HL-60 (cell line): ENCODE measurements at regions not wholly inside any gene's neighbourhood (a gene's known extent, or its start where the extent isn't known, plus 50 kb on each side); places are given as distances from the start of the nearest gene placed in this dataset.

Experiments used
- DNase-seq, 2 experiments: peaks; one replicate each; pipeline ENCODE4 v3.0.0-alpha.2; 2010 to 2020; ENCODE audit warnings: low read depth in 1 of 2, low spot score in 1 of 2
- H3K27ac ChIP-seq: fragments of 250-450 bp; sonication (Bioruptor Pico); replicated peaks from 2 replicates; pipeline ENCODE4 v1.5.1; 2020; ENCODE audit warnings: mild to moderate bottlenecking, moderate library complexity
- H3K27me3 ChIP-seq: fragments of 250-450 bp; sonication (Bioruptor Pico); 2 replicates; pipeline ENCODE4 v1.5.1; 2021; ENCODE audit warnings: mild to moderate bottlenecking, moderate library complexity; ENCODE audit not compliant: insufficient read depth, poor library complexity, severe bottlenecking
- H3K4me3 ChIP-seq: replicated peaks from 2 replicates; pipeline ENCODE4 v1.5.1; 2011; ENCODE audit warnings: mild to moderate bottlenecking, control low read depth, low read length; ENCODE audit not compliant: insufficient read depth
- GABPA ChIP-seq: IDR thresholded peaks from 2 replicates; pipeline ENCODE4 v1.6.1; 2012; ENCODE audit warnings: low read depth
- POLR2AphosphoS5 ChIP-seq: IDR thresholded peaks from 2 replicates; pipeline ENCODE4 v1.6.1; 2012; ENCODE audit warnings: low read depth
- SPI1 ChIP-seq: IDR thresholded peaks from 2 replicates; pipeline ENCODE4 v1.6.1; 2012; ENCODE audit warnings: low read depth, mild to moderate bottlenecking, borderline replicate concordance
- TF ChIP-seq, protein P1 (sequence below): IDR thresholded peaks from one replicate; pipeline ENCODE4 v1.5.1; 2011; ENCODE audit warnings: low read length, control low read depth, inconsistent platforms; ENCODE audit not compliant: insufficient read depth
- TF ChIP-seq, protein P2 (sequence below): IDR thresholded peaks from 2 replicates; pipeline ENCODE4 v1.6.1; 2012; ENCODE audit warnings: low read depth; ENCODE audit not compliant: insufficient replicate concordance

DNA sequence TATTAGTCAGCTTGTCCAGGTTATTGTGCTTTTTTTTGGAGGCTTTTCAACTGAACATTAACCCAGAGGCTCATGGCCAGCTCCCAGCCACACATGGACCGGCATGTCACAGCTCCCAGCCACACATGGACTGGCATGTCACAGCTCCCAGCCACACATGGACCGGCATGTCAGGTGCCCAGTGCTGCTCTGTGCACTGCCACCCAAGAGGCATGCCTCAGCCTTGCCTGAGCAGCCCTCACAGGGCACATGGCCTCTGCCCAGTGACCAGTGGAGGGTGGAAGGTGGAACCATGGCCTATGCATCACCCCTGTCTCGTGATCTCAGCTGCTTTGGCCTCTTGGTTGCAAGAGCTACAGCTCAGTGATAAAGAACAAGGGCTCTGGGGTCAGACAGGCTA lies 119.8 kb downstream of the OAT start:
- H3K27me3 ChIP-seq: no peaks in the 10 kb centered on the region
- no peak overlapping the region for H3K27ac ChIP-seq
- no peak overlapping the region for H3K4me3 ChIP-seq
- no peak for DNase-seq
- TF ChIP-seq SPI1: no peak
- no peak for TF ChIP-seq POLR2AphosphoS5
- no peak for TF ChIP-seq GABPA
- TF ChIP-seq, protein P1, sequence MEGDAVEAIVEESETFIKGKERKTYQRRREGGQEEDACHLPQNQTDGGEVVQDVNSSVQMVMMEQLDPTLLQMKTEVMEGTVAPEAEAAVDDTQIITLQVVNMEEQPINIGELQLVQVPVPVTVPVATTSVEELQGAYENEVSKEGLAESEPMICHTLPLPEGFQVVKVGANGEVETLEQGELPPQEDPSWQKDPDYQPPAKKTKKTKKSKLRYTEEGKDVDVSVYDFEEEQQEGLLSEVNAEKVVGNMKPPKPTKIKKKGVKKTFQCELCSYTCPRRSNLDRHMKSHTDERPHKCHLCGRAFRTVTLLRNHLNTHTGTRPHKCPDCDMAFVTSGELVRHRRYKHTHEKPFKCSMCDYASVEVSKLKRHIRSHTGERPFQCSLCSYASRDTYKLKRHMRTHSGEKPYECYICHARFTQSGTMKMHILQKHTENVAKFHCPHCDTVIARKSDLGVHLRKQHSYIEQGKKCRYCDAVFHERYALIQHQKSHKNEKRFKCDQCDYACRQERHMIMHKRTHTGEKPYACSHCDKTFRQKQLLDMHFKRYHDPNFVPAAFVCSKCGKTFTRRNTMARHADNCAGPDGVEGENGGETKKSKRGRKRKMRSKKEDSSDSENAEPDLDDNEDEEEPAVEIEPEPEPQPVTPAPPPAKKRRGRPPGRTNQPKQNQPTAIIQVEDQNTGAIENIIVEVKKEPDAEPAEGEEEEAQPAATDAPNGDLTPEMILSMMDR: no peak
- TF ChIP-seq, protein P2, sequence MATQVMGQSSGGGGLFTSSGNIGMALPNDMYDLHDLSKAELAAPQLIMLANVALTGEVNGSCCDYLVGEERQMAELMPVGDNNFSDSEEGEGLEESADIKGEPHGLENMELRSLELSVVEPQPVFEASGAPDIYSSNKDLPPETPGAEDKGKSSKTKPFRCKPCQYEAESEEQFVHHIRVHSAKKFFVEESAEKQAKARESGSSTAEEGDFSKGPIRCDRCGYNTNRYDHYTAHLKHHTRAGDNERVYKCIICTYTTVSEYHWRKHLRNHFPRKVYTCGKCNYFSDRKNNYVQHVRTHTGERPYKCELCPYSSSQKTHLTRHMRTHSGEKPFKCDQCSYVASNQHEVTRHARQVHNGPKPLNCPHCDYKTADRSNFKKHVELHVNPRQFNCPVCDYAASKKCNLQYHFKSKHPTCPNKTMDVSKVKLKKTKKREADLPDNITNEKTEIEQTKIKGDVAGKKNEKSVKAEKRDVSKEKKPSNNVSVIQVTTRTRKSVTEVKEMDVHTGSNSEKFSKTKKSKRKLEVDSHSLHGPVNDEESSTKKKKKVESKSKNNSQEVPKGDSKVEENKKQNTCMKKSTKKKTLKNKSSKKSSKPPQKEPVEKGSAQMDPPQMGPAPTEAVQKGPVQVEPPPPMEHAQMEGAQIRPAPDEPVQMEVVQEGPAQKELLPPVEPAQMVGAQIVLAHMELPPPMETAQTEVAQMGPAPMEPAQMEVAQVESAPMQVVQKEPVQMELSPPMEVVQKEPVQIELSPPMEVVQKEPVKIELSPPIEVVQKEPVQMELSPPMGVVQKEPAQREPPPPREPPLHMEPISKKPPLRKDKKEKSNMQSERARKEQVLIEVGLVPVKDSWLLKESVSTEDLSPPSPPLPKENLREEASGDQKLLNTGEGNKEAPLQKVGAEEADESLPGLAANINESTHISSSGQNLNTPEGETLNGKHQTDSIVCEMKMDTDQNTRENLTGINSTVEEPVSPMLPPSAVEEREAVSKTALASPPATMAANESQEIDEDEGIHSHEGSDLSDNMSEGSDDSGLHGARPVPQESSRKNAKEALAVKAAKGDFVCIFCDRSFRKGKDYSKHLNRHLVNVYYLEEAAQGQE: no peak

DNA sequence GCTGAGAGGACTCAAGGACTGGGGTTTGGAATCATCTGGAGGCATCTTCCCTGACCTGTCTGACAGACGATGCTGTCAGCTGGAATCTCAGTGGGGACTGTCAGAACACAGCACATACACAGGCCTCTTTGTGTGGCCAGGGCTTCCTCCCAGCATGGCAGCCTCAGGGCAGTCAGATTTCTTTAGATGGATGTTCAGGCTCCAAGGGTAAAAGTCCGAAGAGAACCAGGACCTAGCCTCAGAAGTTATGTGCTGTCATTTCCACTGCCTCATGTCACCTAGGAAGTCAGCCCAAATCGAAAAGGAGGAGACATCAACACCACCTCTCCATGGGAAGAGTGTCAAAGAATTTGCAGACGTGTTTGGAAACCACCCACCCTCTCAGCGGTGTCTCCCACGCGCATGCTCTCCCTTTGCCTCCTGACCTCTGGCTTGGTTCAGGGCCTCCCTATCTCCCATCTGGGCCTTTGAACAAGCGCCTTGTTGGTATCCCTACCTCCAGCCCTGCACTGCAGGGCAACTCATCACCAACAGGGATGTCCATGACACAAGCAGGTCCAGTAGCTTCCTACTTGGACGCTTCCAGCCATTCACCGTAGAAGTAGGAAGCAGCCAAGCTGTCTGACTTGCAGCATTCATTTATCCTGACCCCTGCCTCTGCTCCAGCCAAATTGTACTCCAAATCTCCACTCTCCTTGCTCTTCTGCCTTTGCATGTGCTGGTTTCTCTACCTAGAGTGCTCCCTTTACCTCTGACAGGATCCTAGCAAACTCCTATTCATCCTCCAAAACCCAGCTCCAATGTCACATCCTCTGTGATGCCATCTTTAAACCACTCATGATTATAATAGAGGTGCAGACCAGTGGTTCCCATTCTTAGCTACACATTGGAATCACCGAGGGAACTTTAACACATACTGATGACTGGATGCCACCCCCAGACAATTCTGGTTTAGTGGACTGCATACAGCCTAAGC lies 121.6 kb downstream of the OAT start:
- Histone ChIP-seq H3K27me3 (no peaks in the 10 kb centered on the region), H3K27ac (no peak overlapping the region), H3K4me3 (no peak overlapping the region)
- no peak for DNase-seq
- no peak for TF ChIP-seq SPI1
- TF ChIP-seq, protein P2: no peak
- no peak for TF ChIP-seq GABPA
- no peak for TF ChIP-seq POLR2AphosphoS5
- TF ChIP-seq, protein P1: no peak

DNA sequence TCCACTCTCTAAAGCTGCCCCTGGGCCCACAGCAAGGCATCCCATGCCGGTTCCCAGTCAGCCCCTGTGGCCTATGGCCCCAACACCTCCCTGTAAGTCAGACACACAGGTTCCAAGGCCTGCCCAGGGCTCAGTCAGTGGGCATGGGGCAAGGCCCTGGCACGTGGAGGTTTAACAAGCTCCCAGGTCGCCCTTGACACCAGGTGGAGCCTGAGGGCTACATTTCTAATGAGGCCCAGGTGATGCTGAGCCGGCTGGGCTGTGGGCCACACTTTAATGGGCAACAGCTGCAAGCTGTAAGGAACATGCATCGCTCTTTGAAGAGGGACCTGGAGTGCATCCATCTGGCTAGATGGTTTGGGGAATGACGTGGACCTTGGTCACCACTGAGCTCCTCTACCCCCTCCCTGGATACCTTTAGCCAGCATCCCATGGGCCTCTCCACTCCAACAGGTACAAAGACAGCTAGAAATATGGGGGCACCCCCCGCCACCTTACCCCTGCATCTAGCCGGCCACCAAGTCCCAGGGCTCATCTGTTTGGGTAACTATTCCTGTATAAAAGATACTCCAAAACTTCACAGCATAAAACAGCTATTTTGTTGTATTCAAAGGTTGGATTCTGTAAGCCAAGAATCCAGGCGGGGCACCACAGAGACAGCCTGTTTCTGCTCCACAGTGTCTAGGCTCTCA lies 122.5 kb downstream of the OAT start:
- TF ChIP-seq, protein P2: no peak
- no peak for TF ChIP-seq GABPA
- no peak for TF ChIP-seq POLR2AphosphoS5
- TF ChIP-seq, protein P1: no peak
- TF ChIP-seq SPI1: no peak
- Histone ChIP-seq H3K27ac (no peak overlapping the region), H3K4me3 (no peak overlapping the region), H3K27me3 (no peaks in the 10 kb centered on the region)
- DNase-seq: no peak
